ENCODE measurements at regions not wholly inside any gene's neighbourhood (a gene's known extent, or its start where the extent isn't known, plus 50 kb on each side); places are given as distances from the start of the nearest gene placed in this dataset.

DNA sequence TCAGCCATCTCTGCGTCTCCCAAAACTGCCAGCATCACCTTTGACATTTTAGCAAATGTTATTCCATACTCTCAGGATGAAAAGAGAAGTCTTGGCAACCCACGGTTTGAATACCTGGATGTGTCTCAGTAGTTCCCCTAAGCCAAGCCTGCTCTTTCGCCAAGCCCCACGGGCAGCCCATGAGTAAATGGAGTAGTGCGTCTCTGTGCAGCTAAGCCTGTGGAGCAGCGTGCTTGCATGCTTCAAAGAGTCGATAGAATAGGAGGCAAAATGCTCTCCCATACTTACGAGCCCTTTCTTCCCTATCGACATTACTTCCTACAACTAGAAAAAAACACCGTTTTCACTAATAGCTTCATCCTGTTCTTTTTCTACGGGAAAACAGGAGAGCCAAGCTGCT lies 634.5 kb upstream of the TMEM132C start:
- Mint-ChIP-seq H3K4me1 (ENCODE audit: insufficient read depth, unreplicated experiment) (no peaks in the 10 kb centered on the region), H3K27ac (ENCODE audit: low read depth, unreplicated experiment) (no peak overlapping the region), H3K36me3 (ENCODE audit: insufficient read depth, unreplicated experiment) (no peaks in the 10 kb centered on the region), H3K9me3 (ENCODE audit: unreplicated experiment) (no peaks in the 10 kb centered on the region), H3K27me3 (ENCODE audit: insufficient read depth, unreplicated experiment) (no peaks in the 10 kb centered on the region), H3K4me3 (ENCODE audit: unreplicated experiment) (no peak overlapping the region)
- intact Hi-C loops (cut with micrococcal nuclease): no loop called here
- no TSS peak for BruUV-seq (replicated peaks)
- DNase-seq (ENCODE audit: unreplicated experiment): no peak
- CTCF ChIA-PET: interaction anchor here (0.7 kb wide), 1 partner anchor 196 kb away, joined by 3 read pairs; no protein-coding TSS in a partner anchor
- POLR2A ChIA-PET: no interaction called here
- no peak for TF ChIP-seq CTCF (IDR thresholded peaks at IDR 0.05; ENCODE audit: unreplicated experiment)

DNA sequence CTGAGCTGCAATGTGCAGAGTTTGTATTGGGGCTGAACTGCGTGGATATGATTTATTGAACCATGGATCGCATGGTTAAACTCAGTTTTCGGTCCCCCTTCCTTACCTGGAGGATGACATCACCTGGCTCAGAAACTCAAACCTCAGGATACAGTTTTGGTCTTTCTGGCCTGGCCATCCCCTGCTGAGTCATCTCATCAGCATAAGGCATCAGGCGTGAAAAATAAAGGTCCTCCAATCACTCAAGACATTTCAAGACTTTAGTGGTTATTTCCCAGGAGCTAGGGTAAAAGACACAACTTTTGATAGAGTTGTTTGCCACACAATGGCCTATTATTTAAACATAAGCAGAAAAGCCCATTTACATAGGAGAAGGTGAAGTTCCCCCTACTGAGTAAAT lies 631.1 kb upstream of the TMEM132C start:
- no peaks in the 10 kb centered on the region for H3K27me3 Mint-ChIP-seq (ENCODE audit: insufficient read depth, unreplicated experiment)
- no peak for TF ChIP-seq CTCF (IDR thresholded peaks at IDR 0.05; ENCODE audit: unreplicated experiment)
- no peak overlapping the region for H3K4me3 Mint-ChIP-seq (ENCODE audit: unreplicated experiment)
- H3K4me1 Mint-ChIP-seq (ENCODE audit: insufficient read depth, unreplicated experiment): no peaks in the 10 kb centered on the region
- H3K9me3 Mint-ChIP-seq (ENCODE audit: unreplicated experiment): peaks cover 7% of the 10 kb centered on the region
- DNase-seq (ENCODE audit: unreplicated experiment): no peak
- ChIA-PET CTCF (interaction anchor here (0.6 kb wide), 1 partner anchor 889 kb away, joined by 4 read pairs; no protein-coding TSS in a partner anchor), POLR2A (no interaction called here)
- H3K36me3 Mint-ChIP-seq (ENCODE audit: insufficient read depth, unreplicated experiment): no peaks in the 10 kb centered on the region
- H3K27ac Mint-ChIP-seq (ENCODE audit: low read depth, unreplicated experiment): no peak overlapping the region
- intact Hi-C loops (cut with micrococcal nuclease): no loop called here
- no TSS peak for BruUV-seq (replicated peaks)

GRCh38 chr12:127636882-127637281 lies 630.1 kb upstream of the TMEM132C start:
- intact Hi-C loops (cut with micrococcal nuclease): no loop called here
- no TSS peak for BruUV-seq (replicated peaks)
- no peaks in the 10 kb centered on the region for H3K4me1 Mint-ChIP-seq (ENCODE audit: insufficient read depth, unreplicated experiment)
- no peak for DNase-seq (ENCODE audit: unreplicated experiment)
- CTCF ChIA-PET: interaction anchor here (0.7 to 1.1 kb wide), 2 partner anchors 12 to 28 kb away, joined by 3 read pairs; no protein-coding TSS in a partner anchor
- H3K27ac Mint-ChIP-seq (ENCODE audit: low read depth, unreplicated experiment): no peak overlapping the region
- H3K36me3 Mint-ChIP-seq (ENCODE audit: insufficient read depth, unreplicated experiment): no peaks in the 10 kb centered on the region
- H3K9me3 Mint-ChIP-seq (ENCODE audit: unreplicated experiment): peaks cover 7% of the 10 kb centered on the region
- no peaks in the 10 kb centered on the region for H3K27me3 Mint-ChIP-seq (ENCODE audit: insufficient read depth, unreplicated experiment)
- TF ChIP-seq CTCF (IDR thresholded peaks at IDR 0.05; ENCODE audit: unreplicated experiment): no peak
- H3K4me3 Mint-ChIP-seq (ENCODE audit: unreplicated experiment): no peak overlapping the region
- POLR2A ChIA-PET: no interaction called here

DNA sequence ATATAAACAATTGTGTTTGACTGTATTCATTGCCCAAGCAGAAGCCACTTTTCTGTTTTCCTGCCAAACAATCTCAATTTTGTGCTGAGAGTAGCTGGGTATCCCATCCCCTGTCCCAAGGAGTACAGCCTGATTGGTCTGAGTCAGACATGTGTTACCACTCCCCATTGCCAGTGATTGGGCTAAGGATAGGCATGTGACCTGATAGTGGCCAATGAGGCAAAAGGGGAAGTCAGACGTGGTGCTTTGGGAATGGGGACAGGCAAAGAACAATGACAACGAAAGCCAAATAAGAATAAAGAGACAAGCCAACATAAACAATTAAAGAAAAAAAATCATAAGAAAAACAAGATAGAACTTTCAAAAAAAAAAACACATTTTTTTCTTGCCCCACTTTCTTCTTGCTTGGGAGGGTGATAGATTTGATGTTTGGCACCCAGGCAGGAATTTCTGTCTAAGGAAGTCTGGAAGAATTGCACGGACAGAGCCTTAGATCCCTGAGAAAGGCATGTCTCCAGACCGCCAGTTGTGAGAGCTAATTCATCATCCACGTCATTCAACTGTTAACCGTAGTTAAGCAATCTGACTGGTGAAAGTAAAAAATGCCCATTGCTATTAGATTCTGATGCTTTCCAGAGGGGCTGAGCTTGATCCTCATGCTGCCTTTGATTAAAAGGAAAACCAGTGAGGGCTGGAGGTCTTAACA lies 626.6 kb upstream of the TMEM132C start:
- Mint-ChIP-seq H3K27me3 (ENCODE audit: insufficient read depth, unreplicated experiment) (no peaks in the 10 kb centered on the region), H3K36me3 (ENCODE audit: insufficient read depth, unreplicated experiment) (no peaks in the 10 kb centered on the region), H3K27ac (ENCODE audit: low read depth, unreplicated experiment) (no peak overlapping the region), H3K9me3 (ENCODE audit: unreplicated experiment) (peaks cover 17% of the 10 kb centered on the region), H3K4me1 (ENCODE audit: insufficient read depth, unreplicated experiment) (no peaks in the 10 kb centered on the region), H3K4me3 (ENCODE audit: unreplicated experiment) (no peak overlapping the region)
- no TSS peak for BruUV-seq (replicated peaks)
- ChIA-PET CTCF (no interaction called here), POLR2A (interaction anchor here (0.5 kb wide), 1 partner anchor 28 kb away, joined by 4 read pairs; no protein-coding TSS in a partner anchor)
- intact Hi-C loops (cut with micrococcal nuclease): no loop called here
- no peak for DNase-seq (ENCODE audit: unreplicated experiment)
- no peak for TF ChIP-seq CTCF (IDR thresholded peaks at IDR 0.05; ENCODE audit: unreplicated experiment)
